ENCODE measurements at regions not wholly inside any gene's neighbourhood (a gene's known extent, or its start where the extent isn't known, plus 50 kb on each side); places are given as distances from the start of the nearest gene placed in this dataset.

GRCh38 chr6:138666636-138667035 lies 106.9 kb upstream of the CCDC28A start:
- peaks cover 77% of the 10 kb centered on the region for H3K79me2 ChIP-seq (replicated peaks; ENCODE audit: insufficient read depth)
- H3K27ac ChIP-seq (ENCODE audit: low read depth) = no peak overlapping the region
- H3K27me3 Mint-ChIP-seq (ENCODE audit: insufficient read depth, low read depth, poor library complexity) = peaks cover 6% of the 10 kb centered on the region
- no peaks in the 10 kb centered on the region for H3K9me2 ChIP-seq (ENCODE audit: insufficient read depth)
- H2AFZ ChIP-seq = no peak overlapping the region
- no peaks in the 10 kb centered on the region for H3K27me3 ChIP-seq (ENCODE audit: insufficient read depth)
- no peak overlapping the region for H3K4me3 ChIP-seq
- H3K4me1 Mint-ChIP-seq = peaks cover 18% of the 10 kb centered on the region
- DNase-seq (ENCODE audit: low spot score) = no peak
- no peaks in the 10 kb centered on the region for H3F3A ChIP-seq (replicated peaks; ENCODE audit: low read depth)
- H3K36me3 ChIP-seq (ENCODE audit: insufficient read depth) = no peaks in the 10 kb centered on the region
- ATAC-seq = no peak
- H3K4me1 ChIP-seq (ENCODE audit: insufficient read depth) = peaks cover 9% of the 10 kb centered on the region
- no peak overlapping the region for H3K27ac Mint-ChIP-seq
- H3K9me3 Mint-ChIP-seq = no peaks in the 10 kb centered on the region
- H3K36me3 Mint-ChIP-seq (ENCODE audit: low read depth) = no peaks in the 10 kb centered on the region
- no peak overlapping the region for H3K4me2 ChIP-seq
- TF ChIP-seq CREB1 (CRISPR knock-in tag; IDR thresholded peaks at IDR 0.05; ENCODE audit: low read depth) (no peak), POLR2AphosphoS5 (IDR thresholded peaks at IDR 0.05; ENCODE audit: low read depth) (no peak), ZNF331 (CRISPR knock-in tag; IDR thresholded peaks at IDR 0.05; ENCODE audit: low read depth) (no peak), EZH2 (IDR thresholded peaks at IDR 0.05; ENCODE audit: low read depth, unreplicated experiment) (no peak), JUNB (IDR thresholded peaks at IDR 0.05; ENCODE audit: unreplicated experiment) (no peak), NANOG (IDR thresholded peaks at IDR 0.05; ENCODE audit: borderline replicate concordance) (no peak)
- TF ChIP-seq, protein P1, sequence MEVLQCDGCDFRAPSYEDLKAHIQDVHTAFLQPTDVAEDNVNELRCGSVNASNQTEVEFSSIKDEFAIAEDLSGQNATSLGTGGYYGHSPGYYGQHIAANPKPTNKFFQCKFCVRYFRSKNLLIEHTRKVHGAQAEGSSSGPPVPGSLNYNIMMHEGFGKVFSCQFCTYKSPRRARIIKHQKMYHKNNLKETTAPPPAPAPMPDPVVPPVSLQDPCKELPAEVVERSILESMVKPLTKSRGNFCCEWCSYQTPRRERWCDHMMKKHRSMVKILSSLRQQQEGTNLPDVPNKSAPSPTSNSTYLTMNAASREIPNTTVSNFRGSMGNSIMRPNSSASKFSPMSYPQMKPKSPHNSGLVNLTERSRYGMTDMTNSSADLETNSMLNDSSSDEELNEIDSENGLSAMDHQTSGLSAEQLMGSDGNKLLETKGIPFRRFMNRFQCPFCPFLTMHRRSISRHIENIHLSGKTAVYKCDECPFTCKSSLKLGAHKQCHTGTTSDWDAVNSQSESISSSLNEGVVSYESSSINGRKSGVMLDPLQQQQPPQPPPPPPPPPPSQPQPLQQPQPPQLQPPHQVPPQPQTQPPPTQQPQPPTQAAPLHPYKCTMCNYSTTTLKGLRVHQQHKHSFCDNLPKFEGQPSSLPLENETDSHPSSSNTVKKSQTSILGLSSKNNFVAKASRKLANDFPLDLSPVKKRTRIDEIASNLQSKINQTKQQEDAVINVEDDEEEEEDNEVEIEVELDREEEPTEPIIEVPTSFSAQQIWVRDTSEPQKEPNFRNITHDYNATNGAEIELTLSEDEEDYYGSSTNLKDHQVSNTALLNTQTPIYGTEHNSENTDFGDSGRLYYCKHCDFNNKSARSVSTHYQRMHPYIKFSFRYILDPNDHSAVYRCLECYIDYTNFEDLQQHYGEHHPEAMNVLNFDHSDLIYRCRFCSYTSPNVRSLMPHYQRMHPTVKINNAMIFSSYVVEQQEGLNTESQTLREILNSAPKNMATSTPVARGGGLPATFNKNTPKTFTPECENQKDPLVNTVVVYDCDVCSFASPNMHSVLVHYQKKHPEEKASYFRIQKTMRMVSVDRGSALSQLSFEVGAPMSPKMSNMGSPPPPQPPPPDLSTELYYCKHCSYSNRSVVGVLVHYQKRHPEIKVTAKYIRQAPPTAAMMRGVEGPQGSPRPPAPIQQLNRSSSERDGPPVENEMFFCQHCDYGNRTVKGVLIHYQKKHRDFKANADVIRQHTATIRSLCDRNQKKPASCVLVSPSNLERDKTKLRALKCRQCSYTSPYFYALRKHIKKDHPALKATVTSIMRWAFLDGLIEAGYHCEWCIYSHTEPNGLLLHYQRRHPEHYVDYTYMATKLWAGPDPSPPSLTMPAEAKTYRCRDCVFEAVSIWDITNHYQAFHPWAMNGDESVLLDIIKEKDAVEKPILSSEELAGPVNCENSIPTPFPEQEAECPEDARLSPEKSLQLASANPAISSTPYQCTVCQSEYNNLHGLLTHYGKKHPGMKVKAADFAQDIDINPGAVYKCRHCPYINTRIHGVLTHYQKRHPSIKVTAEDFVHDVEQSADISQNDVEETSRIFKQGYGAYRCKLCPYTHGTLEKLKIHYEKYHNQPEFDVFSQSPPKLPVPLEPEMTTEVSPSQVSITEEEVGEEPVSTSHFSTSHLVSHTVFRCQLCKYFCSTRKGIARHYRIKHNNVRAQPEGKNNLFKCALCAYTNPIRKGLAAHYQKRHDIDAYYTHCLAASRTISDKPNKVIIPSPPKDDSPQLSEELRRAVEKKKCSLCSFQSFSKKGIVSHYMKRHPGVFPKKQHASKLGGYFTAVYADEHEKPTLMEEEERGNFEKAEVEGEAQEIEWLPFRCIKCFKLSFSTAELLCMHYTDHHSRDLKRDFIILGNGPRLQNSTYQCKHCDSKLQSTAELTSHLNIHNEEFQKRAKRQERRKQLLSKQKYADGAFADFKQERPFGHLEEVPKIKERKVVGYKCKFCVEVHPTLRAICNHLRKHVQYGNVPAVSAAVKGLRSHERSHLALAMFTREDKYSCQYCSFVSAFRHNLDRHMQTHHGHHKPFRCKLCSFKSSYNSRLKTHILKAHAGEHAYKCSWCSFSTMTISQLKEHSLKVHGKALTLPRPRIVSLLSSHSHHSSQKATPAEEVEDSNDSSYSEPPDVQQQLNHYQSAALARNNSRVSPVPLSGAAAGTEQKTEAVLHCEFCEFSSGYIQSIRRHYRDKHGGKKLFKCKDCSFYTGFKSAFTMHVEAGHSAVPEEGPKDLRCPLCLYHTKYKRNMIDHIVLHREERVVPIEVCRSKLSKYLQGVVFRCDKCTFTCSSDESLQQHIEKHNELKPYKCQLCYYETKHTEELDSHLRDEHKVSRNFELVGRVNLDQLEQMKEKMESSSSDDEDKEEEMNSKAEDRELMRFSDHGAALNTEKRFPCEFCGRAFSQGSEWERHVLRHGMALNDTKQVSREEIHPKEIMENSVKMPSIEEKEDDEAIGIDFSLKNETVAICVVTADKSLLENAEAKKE (CRISPR knock-in tag; IDR thresholded peaks at IDR 0.05) = no peak
- TF ChIP-seq, protein P2, sequence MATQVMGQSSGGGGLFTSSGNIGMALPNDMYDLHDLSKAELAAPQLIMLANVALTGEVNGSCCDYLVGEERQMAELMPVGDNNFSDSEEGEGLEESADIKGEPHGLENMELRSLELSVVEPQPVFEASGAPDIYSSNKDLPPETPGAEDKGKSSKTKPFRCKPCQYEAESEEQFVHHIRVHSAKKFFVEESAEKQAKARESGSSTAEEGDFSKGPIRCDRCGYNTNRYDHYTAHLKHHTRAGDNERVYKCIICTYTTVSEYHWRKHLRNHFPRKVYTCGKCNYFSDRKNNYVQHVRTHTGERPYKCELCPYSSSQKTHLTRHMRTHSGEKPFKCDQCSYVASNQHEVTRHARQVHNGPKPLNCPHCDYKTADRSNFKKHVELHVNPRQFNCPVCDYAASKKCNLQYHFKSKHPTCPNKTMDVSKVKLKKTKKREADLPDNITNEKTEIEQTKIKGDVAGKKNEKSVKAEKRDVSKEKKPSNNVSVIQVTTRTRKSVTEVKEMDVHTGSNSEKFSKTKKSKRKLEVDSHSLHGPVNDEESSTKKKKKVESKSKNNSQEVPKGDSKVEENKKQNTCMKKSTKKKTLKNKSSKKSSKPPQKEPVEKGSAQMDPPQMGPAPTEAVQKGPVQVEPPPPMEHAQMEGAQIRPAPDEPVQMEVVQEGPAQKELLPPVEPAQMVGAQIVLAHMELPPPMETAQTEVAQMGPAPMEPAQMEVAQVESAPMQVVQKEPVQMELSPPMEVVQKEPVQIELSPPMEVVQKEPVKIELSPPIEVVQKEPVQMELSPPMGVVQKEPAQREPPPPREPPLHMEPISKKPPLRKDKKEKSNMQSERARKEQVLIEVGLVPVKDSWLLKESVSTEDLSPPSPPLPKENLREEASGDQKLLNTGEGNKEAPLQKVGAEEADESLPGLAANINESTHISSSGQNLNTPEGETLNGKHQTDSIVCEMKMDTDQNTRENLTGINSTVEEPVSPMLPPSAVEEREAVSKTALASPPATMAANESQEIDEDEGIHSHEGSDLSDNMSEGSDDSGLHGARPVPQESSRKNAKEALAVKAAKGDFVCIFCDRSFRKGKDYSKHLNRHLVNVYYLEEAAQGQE (IDR thresholded peaks at IDR 0.05; ENCODE audit: unreplicated experiment) = no peak
- H3K4me3 Mint-ChIP-seq = no peak overlapping the region
- H4K20me1 ChIP-seq (replicated peaks; ENCODE audit: insufficient read depth) = no peaks in the 10 kb centered on the region

All from GM23338 (cell line).